ENCODE measurements at regions not wholly inside any gene's neighbourhood (a gene's known extent, or its start where the extent isn't known, plus 50 kb on each side); places are given as distances from the start of the nearest gene placed in this dataset.

GRCh38 chr5:28027851-28028250 lies 989.5 kb upstream of the CDH9 start:
- no peak for TF ChIP-seq CTCF (IDR thresholded peaks at IDR 0.05; ENCODE audit: borderline replicate concordance, control extremely low read depth, extremely low read depth, insufficient read depth, missing control alignments)
- no peak for DNase-seq (ENCODE audit: low spot score)
- in situ Hi-C loops (cut with MboI; ENCODE audit: low sequenced_read_pairs, unreplicated experiment) = no loop called here

GRCh38 chr5:28017178-28017577 lies 978.8 kb upstream of the CDH9 start:
- no peak for TF ChIP-seq CTCF (IDR thresholded peaks at IDR 0.05; ENCODE audit: borderline replicate concordance, control extremely low read depth, extremely low read depth, insufficient read depth, missing control alignments)
- in situ Hi-C loops (cut with MboI; ENCODE audit: low sequenced_read_pairs, unreplicated experiment) = no loop called here
- no peak for DNase-seq (ENCODE audit: low spot score)

GRCh38 chr5:28014779-28015178 lies 976.4 kb upstream of the CDH9 start:
- peak; percentile 39 for TF ChIP-seq CTCF (IDR thresholded peaks at IDR 0.05; ENCODE audit: borderline replicate concordance, control extremely low read depth, extremely low read depth, insufficient read depth, missing control alignments)
- in situ Hi-C loops (cut with MboI; ENCODE audit: low sequenced_read_pairs, unreplicated experiment) = no loop called here
- DNase-seq (ENCODE audit: low spot score) = no peak

GRCh38 chr5:28012538-28012937 lies 974.2 kb upstream of the CDH9 start:
- no peak for DNase-seq (ENCODE audit: low spot score)
- TF ChIP-seq CTCF (IDR thresholded peaks at IDR 0.05; ENCODE audit: borderline replicate concordance, control extremely low read depth, extremely low read depth, insufficient read depth, missing control alignments) = no peak
- in situ Hi-C loops (cut with MboI; ENCODE audit: low sequenced_read_pairs, unreplicated experiment) = no loop called here

- DNase-seq (ENCODE audit: low spot score) = no peak
- in situ Hi-C loops (cut with MboI; ENCODE audit: low sequenced_read_pairs, unreplicated experiment) = no loop called here
- TF ChIP-seq CTCF (IDR thresholded peaks at IDR 0.05; ENCODE audit: borderline replicate concordance, control extremely low read depth, extremely low read depth, insufficient read depth, missing control alignments) = no peak
Measured at GRCh38 chr5:28009576-28009975, 971.2 kb upstream of the CDH9 start.

- TF ChIP-seq CTCF (IDR thresholded peaks at IDR 0.05; ENCODE audit: borderline replicate concordance, control extremely low read depth, extremely low read depth, insufficient read depth, missing control alignments) = no peak
- DNase-seq (ENCODE audit: low spot score) = no peak
- in situ Hi-C loops (cut with MboI; ENCODE audit: low sequenced_read_pairs, unreplicated experiment) = no loop called here
Measured at GRCh38 chr5:27996665-27997064, 958.3 kb upstream of the CDH9 start.

GRCh38 chr5:27995867-27996266 lies 957.5 kb upstream of the CDH9 start:
- TF ChIP-seq CTCF (IDR thresholded peaks at IDR 0.05; ENCODE audit: borderline replicate concordance, control extremely low read depth, extremely low read depth, insufficient read depth, missing control alignments) = no peak
- in situ Hi-C loops (cut with MboI; ENCODE audit: low sequenced_read_pairs, unreplicated experiment) = no loop called here
- DNase-seq (ENCODE audit: low spot score) = no peak

All from GM13976 (cell line).